ENCODE measurements at regions not wholly inside any gene's neighbourhood (a gene's known extent, or its start where the extent isn't known, plus 50 kb on each side); places are given as distances from the start of the nearest gene placed in this dataset.

DNA sequence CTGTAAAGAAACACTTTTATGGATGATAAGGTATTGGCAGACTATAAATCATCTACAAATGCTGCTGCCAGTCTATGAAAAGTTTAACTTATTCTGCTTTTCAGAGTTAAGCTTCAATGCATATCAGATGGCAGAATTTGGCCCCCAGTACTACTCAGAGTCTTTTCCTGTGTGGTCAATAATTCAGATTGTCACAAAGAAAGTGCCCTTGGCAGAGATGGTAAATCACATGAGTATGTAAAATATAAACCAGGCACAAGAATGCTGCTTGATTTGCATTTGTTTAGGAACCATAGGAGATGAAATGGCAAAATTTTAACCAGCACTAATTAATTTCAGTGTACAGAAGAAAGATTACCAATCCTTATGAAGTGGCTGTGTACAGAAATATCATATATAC, 818.3 kb upstream of the POT1 start:
- no peak for DNase-seq (ENCODE audit: low read depth)
- TF ChIP-seq, protein P1, sequence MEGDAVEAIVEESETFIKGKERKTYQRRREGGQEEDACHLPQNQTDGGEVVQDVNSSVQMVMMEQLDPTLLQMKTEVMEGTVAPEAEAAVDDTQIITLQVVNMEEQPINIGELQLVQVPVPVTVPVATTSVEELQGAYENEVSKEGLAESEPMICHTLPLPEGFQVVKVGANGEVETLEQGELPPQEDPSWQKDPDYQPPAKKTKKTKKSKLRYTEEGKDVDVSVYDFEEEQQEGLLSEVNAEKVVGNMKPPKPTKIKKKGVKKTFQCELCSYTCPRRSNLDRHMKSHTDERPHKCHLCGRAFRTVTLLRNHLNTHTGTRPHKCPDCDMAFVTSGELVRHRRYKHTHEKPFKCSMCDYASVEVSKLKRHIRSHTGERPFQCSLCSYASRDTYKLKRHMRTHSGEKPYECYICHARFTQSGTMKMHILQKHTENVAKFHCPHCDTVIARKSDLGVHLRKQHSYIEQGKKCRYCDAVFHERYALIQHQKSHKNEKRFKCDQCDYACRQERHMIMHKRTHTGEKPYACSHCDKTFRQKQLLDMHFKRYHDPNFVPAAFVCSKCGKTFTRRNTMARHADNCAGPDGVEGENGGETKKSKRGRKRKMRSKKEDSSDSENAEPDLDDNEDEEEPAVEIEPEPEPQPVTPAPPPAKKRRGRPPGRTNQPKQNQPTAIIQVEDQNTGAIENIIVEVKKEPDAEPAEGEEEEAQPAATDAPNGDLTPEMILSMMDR (IDR thresholded peaks at IDR 0.05; ENCODE audit: insufficient read depth, low read depth, low read length), result no peak
- no peak overlapping the region for H3K4me3 ChIP-seq (ENCODE audit: low read depth, low read length)

DNA sequence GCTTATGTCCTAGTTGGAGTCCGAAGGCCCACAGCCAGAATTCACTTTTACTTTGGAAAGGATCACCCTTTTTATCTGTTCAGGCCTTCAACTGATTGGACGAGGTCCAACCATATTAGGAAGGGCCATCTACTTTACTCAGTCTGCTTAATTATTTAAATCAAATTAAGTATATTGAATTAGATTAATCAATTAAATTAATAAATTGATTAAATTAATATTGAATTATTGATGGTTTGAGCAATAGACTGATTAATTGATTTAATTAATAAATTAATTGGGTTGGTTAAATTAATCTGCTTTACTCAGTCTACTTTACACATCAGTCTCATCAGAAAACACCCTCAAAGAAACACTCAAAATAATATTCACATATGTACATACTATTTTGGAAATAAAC, 816.9 kb upstream of the POT1 start:
- TF ChIP-seq, protein P1 (IDR thresholded peaks at IDR 0.05; ENCODE audit: insufficient read depth, low read depth, low read length), result no peak
- DNase-seq (ENCODE audit: low read depth), result no peak
- H3K4me3 ChIP-seq (ENCODE audit: low read depth, low read length), result no peak overlapping the region

DNA sequence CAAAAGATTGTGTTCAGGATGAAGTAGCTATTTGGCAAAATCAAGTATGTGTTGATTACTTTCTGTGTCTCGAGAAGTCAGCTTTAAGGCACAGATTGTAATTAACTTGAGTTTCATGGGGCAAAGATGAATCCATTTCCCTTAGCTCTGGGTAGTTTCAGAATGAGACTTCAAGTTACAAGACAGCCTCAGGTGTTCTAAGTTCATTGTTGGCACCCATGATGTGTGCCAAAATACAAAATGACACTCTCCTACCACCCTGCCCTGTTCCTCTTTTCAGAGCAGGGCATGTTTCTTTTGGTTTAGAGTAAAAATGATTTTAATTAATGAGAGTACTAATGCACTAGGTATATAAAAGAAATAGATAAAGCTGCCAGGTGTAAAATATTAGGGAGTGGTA, 797.6 kb upstream of the POT1 start:
- no peak overlapping the region for H3K4me3 ChIP-seq (ENCODE audit: low read depth, low read length)
- no peak for DNase-seq (ENCODE audit: low read depth)
- TF ChIP-seq, protein P1 (IDR thresholded peaks at IDR 0.05; ENCODE audit: insufficient read depth, low read depth, low read length), result no peak

DNA sequence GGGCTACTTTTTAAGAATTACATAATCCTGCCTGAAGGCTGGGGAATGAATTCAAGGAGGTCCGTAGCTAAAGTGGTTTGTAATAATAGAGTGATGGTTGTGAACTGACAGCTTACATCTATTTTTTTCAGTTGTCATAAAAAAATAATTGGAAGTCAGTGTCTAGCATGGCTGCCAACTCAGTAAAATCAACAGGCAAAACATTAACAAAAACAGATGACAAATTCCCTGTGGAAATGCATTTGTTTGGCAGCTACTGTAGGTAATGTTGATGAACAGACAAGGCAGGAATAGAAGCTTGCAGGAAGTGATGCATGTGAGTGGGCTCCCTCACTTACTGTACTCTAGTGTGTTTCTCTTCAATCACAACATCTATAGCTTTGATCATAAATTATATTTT, 766.0 kb upstream of the POT1 start:
- TF ChIP-seq, protein P1 (IDR thresholded peaks at IDR 0.05; ENCODE audit: insufficient read depth, low read depth, low read length), result no peak
- H3K4me3 ChIP-seq (ENCODE audit: low read depth, low read length), result no peak overlapping the region
- no peak for DNase-seq (ENCODE audit: low read depth)

DNA sequence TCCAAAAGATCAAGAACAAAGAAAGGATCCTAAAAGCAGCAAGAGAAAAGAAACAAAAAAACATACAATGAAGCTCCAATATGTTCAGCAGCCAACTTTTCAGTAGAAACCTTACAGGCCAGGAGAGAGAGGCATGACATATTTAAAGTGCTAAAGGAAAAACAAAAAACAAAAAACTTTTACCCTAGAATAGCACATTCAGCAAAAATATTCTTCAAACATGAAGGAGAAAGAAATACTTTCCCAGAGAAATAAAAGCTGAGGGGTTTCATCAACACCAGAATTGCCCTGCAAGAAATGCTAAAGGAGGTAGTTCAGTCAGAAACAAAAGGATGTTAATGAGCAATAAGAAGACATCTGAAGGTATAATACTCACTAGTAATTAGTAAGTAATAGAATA, 753.5 kb upstream of the POT1 start:
- no peak for DNase-seq (ENCODE audit: low read depth)
- TF ChIP-seq, protein P1 (IDR thresholded peaks at IDR 0.05; ENCODE audit: insufficient read depth, low read depth, low read length), result no peak
- H3K4me3 ChIP-seq (ENCODE audit: low read depth, low read length), result no peak overlapping the region

DNA sequence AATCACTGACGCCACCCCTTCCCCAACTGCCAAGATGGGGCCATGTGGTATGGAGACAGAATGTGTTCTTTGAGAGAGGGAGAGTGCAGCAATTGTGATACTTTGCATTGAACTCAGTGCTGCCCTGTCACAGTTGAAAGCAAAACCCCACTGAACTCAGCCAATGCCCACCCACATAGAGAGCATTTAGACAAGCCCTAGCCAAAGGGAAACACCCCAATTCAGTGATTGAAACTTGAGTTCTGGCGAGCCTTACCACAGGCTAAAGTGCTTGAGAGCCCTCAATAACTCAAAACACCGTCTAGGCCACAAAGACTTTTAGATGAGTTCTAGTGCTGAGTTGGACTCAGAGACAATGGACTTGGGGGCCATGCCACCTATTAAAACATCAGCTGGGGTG, 751.9 kb upstream of the POT1 start:
- no peak overlapping the region for H3K4me3 ChIP-seq (ENCODE audit: low read depth, low read length)
- no peak for DNase-seq (ENCODE audit: low read depth)
- TF ChIP-seq, protein P1 (IDR thresholded peaks at IDR 0.05; ENCODE audit: insufficient read depth, low read depth, low read length), result no peak

DNA sequence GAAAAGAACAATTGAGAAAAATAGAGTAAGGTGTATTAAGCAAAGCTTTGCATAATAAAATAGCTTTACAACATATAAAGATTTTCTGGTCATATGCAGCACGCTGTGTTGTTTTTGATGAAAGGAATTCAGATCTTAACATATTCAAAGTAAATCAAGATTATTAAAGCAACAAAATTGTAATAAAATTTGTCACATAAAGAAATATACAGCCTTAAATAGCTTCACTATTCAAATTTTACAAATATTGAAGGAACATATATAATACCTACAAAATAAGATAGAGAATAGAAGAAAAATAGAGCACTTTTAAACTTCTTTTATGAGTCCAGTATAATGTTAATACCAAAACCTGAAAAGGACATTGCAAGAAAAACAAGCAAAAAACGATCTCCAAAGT, 749.1 kb upstream of the POT1 start:
- H3K4me3 ChIP-seq (ENCODE audit: low read depth, low read length), result no peak overlapping the region
- no peak for DNase-seq (ENCODE audit: low read depth)
- TF ChIP-seq, protein P1 (IDR thresholded peaks at IDR 0.05; ENCODE audit: insufficient read depth, low read depth, low read length), result no peak
